Stomach smooth muscle (tissue), 2 donors: ENCODE measurements at regions not wholly inside any gene's neighbourhood (a gene's known extent, or its start where the extent isn't known, plus 50 kb on each side); places are given as distances from the start of the nearest gene placed in this dataset.

Source experiments
- H3K27ac ChIP-seq: one replicate; pipeline ENCODE4 v1.7.0; 2013; ENCODE audit warnings: mild to moderate bottlenecking, low read length, inconsistent platforms
- H3K27me3 ChIP-seq, 2 donors: one replicate each; pipeline ENCODE4 v1.7.0; 2013; ENCODE audit warnings: low read length in 2 of 2; ENCODE audit not compliant: insufficient read depth in 2 of 2, control insufficient read depth in 1 of 2
- H3K36me3 ChIP-seq, 2 donors: one replicate each; pipeline ENCODE4 v1.7.0; 2013; ENCODE audit warnings: low read length in 2 of 2; ENCODE audit not compliant: control insufficient read depth in 2 of 2, insufficient read depth in 2 of 2
- H3K4me1 ChIP-seq: one replicate; pipeline ENCODE4 v1.7.0; 2013; ENCODE audit warnings: low read length; ENCODE audit not compliant: control insufficient read depth, insufficient read depth
- H3K4me3 ChIP-seq, 2 donors: one replicate each; pipeline ENCODE4 v1.7.0; 2013; ENCODE audit warnings: low read length in 2 of 2
- H3K9ac ChIP-seq, 2 donors: one replicate each; pipeline ENCODE4 v1.7.0; 2013; ENCODE audit warnings: low read length in 2 of 2, mild to moderate bottlenecking in 1 of 2
- H3K9me3 ChIP-seq, 2 donors: one replicate each; pipeline ENCODE4 v1.7.0; 2013; ENCODE audit warnings: low read length in 2 of 2; ENCODE audit not compliant: control insufficient read depth in 2 of 2
- donor health status: healthy.
- donor health status: Pancreatic carcinoma.

DNA sequence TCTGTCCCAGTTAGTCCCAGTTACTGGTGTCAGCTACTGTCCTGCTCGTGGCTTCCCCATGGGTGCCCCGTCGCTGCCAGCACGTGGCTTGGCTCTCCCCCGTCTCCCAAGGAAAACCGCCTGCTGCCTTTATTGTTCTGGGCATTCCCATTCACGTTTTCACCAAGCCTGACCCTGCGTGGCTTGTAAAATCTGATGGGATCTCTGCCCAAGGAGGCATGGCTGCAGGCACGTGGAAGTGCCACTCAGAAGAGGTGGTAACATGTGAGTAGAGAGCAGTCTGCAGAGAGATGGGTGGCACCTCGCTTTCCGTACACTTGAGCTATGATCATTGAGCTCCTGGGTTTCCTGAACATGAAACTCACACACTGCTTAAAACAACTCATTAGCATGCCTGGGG lies 429.2 kb upstream of the KLF4 start:
- H3K27me3 ChIP-seq = no peaks in the 10 kb centered on the region

DNA sequence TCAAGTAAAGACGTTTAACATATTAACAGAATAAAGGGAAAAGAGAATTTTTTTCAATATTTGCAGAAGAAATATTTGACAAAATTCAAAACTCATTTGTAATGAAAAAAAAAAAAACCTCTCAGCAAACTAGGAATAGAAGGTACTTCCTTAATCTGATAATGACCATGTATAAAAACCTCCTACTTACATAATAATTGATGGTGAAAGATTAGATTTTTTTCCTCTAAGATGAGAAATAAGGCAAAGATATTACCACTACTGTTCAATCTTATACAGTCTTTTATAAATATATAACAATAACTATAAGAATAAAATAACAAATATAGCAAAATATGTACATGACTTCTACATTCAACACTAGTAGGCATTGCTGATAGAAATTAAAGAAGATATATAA lies 424.6 kb upstream of the KLF4 start:
- Histone ChIP-seq H3K9ac (no peak overlapping the region), H3K27me3 (no peaks in the 10 kb centered on the region), H3K9me3 (no peaks in the 10 kb centered on the region), H3K36me3 (no peaks in the 10 kb centered on the region), H3K27ac (no peak overlapping the region), H3K4me1 (peaks cover 4% of the 10 kb centered on the region), H3K4me3 (no peak overlapping the region)

More for the DNA sequence above, 429.2 kb upstream of the KLF4 start:
- no peak overlapping the region for H3K4me3 ChIP-seq
- no peak overlapping the region for H3K27ac ChIP-seq
- no peaks in the 10 kb centered on the region for H3K36me3 ChIP-seq
- H3K9me3 ChIP-seq = peaks cover under 1 to 5% of the 10 kb centered on the region in 2 donors
- H3K9ac ChIP-seq = no peak overlapping the region
- H3K4me1 ChIP-seq = peaks cover 8% of the 10 kb centered on the region

DNA sequence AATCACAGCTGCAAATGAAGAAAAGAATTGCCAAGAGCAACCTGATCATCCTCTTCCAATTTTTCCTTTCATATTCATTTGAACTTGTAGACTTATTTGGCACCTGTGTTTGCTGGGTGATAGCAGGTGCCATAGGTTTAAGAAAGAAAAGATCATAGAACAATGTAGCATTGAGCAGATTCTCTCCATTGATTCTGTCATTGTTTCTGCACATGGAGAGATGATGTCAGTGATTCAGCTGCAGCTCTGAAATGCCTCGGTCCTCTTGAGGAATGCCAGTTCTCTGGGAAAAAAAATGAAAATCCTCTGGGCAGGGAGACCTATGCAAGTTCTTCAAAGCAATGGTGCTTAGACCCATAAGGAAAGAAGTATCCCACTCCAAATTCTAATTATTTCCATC lies 418.1 kb upstream of the KLF4 start:
- Histone ChIP-seq H3K27ac (no peak overlapping the region), H3K4me3 (no peak overlapping the region), H3K4me1 (peaks cover 6% of the 10 kb centered on the region)

DNA sequence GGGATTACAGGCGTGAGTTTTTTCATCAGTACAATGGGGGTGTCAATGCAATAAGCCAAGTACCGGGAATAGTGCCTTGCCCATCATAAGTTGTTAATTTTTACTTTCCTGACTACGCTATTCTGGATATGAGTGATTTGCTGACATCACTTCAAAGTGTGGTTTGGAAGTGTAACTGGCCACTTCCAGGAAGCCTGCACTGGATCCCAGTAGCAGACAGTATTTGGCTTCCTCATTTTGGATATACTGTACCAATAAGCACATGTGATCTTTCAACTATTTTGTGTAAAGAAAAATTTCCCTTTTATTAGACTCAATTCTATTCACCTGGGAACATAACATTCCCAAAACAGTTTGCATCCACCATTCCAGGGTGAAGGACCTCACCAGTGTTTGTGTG lies 417.7 kb upstream of the KLF4 start:
- Histone ChIP-seq H3K27ac (no peak overlapping the region), H3K4me3 (no peak overlapping the region), H3K9ac (no peak overlapping the region), H3K9me3 (no peaks in the 10 kb centered on the region), H3K27me3 (no peaks in the 10 kb centered on the region), H3K36me3 (no peaks in the 10 kb centered on the region), H3K4me1 (peaks cover 6% of the 10 kb centered on the region)

More for the DNA sequence above, 418.1 kb upstream of the KLF4 start:
- Histone ChIP-seq H3K27me3 (no peaks in the 10 kb centered on the region), H3K36me3 (no peaks in the 10 kb centered on the region), H3K9ac (no peak overlapping the region), H3K9me3 (no peaks in the 10 kb centered on the region)

DNA sequence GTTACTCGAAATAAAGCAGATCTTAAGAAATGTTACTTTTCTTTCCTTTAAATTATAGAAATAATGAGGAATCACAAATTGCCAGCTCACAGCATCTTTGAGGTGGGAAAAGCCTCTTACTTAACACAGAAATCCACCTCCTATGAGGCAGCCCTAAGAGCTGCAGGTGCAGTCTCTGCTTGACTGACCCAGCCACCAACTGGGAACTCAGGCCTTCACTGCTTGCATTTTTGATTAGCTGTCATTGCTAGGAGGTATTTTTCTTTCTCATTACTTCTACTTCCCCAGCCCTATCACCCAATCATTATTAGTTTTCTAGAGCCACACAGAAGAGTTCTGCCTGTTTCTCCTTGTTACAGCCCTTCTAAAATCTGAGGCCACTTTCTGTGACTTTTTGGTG lies 416.5 kb upstream of the KLF4 start:
- peaks cover 6% of the 10 kb centered on the region for H3K4me1 ChIP-seq
- H3K27ac ChIP-seq = no peak overlapping the region
- H3K36me3 ChIP-seq = no peaks in the 10 kb centered on the region
- no peaks in the 10 kb centered on the region for H3K27me3 ChIP-seq
- no peaks in the 10 kb centered on the region for H3K9me3 ChIP-seq
- H3K9ac ChIP-seq = no peak overlapping the region
- no peak overlapping the region for H3K4me3 ChIP-seq

DNA sequence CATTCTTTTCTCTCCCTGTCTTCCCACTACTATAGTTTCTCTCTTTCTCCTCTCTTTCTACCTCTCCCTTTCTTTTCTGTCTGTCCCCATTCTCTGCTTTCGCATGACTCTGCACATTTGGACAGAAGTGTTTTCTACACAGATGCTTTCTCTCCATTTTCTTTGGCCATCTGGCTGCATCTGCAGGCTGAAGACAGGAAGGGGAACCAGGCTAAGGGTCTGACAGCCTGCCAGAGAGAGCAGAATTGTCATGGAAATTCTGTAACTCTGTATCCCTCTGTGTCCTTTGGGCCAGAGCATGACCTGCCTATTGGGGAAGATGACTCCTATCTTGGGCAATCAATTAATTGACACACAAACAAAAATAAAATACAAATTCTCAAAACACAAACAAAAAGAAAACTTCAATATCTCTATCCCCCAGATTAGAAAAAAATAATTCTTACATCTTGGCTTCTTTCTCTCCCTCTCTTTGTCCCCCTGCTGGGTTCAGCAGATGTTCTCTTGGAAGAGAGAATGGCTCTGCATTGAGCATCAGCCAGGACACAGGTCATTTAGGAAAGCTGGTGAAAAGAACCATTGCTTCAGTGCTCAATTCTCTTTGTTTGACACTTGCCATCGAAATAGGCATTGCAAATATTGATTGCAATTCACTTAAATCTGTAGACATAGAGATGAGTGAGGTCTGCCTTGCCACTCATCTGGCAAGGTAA lies 415.9 kb upstream of the KLF4 start:
- H3K36me3 ChIP-seq = no peaks in the 10 kb centered on the region
- H3K4me1 ChIP-seq = peaks cover 6% of the 10 kb centered on the region
- H3K27ac ChIP-seq = no peak overlapping the region
- H3K27me3 ChIP-seq = no peaks in the 10 kb centered on the region
- no peaks in the 10 kb centered on the region for H3K9me3 ChIP-seq
- no peak overlapping the region for H3K4me3 ChIP-seq
- H3K9ac ChIP-seq = no peak overlapping the region

DNA sequence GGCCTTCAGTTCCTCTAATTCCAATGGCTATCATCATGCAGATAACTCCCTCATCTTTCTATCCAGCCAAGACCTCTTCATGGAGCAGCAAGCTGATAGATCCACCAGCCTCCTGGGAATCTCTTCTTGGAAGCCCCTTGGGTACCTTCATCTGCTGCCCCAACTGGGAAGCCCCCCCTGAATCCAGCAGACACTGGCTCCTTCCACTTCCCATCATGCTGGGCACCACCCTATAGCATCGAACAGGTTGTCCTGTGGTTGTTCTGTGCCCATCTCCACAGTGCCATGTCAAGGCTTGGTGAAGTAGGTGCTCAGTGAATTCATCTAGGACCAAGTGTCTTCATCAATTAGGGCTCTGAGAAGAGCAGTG lies 410.4 kb upstream of the KLF4 start:
- H3K27me3 ChIP-seq = no peaks in the 10 kb centered on the region
- no peak overlapping the region for H3K27ac ChIP-seq
- H3K9me3 ChIP-seq = no peaks in the 10 kb centered on the region
- H3K36me3 ChIP-seq = no peaks in the 10 kb centered on the region
- no peak overlapping the region for H3K9ac ChIP-seq
- peaks cover 12% of the 10 kb centered on the region for H3K4me1 ChIP-seq
- no peak overlapping the region for H3K4me3 ChIP-seq

DNA sequence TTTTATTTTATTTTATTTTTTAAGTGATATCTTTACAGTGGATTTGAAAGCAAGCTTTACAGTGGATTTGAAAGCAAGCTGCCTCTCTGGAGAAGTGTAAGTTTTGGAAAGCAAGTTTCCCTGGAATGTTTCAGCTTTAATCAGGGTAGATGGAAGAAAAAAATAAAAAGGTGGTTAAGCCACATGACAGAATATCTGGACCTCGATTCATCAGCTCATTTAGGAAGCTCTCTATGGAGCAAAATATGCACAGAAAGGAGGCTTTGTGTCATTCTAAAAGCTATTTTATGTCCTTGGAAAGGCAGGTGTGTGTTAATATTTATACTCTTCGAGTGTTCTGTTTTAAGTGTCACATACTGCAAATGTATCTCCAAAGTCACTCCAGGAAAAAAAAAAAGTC lies 409.2 kb upstream of the KLF4 start:
- Histone ChIP-seq H3K9me3 (no peaks in the 10 kb centered on the region), H3K4me3 (no peak overlapping the region), H3K27ac (no peak overlapping the region), H3K27me3 (no peaks in the 10 kb centered on the region), H3K36me3 (no peaks in the 10 kb centered on the region), H3K9ac (no peak overlapping the region), H3K4me1 (peaks cover 14% of the 10 kb centered on the region)

DNA sequence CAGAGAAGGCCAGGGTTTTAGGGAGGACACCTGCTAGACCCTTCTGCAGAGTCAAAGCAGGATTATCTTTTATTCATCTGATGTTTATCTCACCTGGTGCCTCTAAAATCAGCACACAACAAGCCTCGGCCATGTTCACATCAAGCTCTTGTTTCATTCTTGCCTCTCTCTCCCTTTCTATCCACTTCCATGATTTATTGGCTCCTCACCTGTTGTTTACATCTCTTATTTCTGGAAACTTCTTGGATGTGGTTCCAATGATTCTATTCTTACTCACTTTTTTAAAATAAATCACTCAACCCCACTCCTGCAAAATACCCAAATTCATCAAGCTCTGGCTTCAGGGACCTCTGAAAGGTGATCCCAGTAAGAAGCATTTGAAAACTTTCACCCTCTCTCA lies 407.0 kb upstream of the KLF4 start:
- no peak overlapping the region for H3K9ac ChIP-seq
- H3K4me3 ChIP-seq = no peak overlapping the region
- H3K9me3 ChIP-seq = no peaks in the 10 kb centered on the region
- H3K36me3 ChIP-seq = no peaks in the 10 kb centered on the region
- H3K27me3 ChIP-seq = no peaks in the 10 kb centered on the region
- H3K27ac ChIP-seq = no peak overlapping the region
- peaks cover 14% of the 10 kb centered on the region for H3K4me1 ChIP-seq

DNA sequence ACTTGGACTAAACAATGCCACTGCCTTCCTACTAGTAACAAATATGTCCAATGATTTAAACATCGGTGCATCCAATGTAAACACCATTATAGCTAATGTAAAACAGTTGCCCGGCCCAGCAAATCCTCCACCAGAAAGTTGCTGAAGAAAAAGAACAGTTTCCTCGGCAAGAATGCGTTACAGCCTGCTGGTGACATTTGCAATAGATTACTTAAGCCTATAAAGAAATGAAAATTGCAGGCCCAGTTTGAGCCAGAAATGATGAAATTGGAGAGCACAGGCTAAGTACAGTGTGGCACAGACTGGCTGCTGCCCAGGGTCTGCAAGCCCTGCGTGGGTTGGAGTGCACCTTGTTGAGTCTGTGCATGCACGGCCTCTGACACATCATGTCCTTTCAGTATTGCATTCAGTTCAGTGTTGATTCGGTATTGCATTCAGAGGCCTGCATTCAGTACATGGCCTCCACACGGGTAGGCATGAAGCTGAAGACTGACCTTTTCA lies 406.0 kb upstream of the KLF4 start:
- Histone ChIP-seq H3K9ac (no peak overlapping the region), H3K4me1 (peaks cover 16% of the 10 kb centered on the region), H3K36me3 (no peaks in the 10 kb centered on the region), H3K27ac (peak overlapping the region; percentile 24), H3K9me3 (peaks cover 0 to 6% of the 10 kb centered on the region in 2 donors), H3K27me3 (no peaks in the 10 kb centered on the region), H3K4me3 (peak overlapping the region in 1 of 2 donors; percentile 22)

DNA sequence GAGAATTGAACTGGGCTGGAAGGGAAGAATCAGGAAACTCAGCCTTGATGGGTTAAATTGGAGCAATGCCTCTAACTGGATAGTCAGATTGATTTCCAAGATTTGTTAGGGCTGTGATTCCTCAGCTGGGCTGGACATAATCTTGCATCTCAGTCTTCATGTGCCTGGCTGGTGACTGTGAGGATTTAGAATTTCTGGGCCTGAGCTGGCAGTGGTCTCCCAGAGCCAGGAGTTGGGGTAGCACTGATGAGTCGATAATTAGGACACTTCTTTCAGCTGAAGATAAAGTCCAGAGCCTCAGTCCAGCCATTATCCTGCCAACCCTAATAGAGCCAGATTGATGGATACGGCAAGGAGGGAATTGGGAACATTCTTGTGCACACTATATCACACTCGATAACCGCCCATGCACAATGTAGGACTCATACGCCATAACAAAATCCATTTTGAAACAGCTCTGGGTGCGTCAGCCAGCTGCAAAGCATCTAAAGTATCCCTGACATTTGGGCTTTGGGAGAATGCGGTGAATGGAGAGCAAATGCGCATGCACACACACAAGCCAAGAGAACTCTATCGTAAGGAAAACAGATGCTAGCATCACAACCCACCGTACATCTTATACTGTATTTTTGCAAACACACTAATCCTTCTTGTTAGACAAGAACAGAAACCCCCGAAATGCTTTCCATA lies 405.1 kb upstream of the KLF4 start:
- no peaks in the 10 kb centered on the region for H3K27me3 ChIP-seq
- H3K4me3 ChIP-seq = peak overlapping the region in 1 of 2 donors; percentile 54
- H3K9ac ChIP-seq = peak overlapping the region in 1 of 2 donors; percentile 21
- H3K27ac ChIP-seq = peak overlapping the region; percentile 69
- H3K4me1 ChIP-seq = peaks cover 16% of the 10 kb centered on the region
- peaks cover 0 to 6% of the 10 kb centered on the region in 2 donors for H3K9me3 ChIP-seq
- H3K36me3 ChIP-seq = no peaks in the 10 kb centered on the region
